ENCODE measurements at regions not wholly inside any gene's neighbourhood (a gene's known extent, or its start where the extent isn't known, plus 50 kb on each side); places are given as distances from the start of the nearest gene placed in this dataset.

GRCh38 chr14:94977016-94977415, 180.3 kb downstream of the DICER1 start:
- no peak for FAIRE-seq
- TF ChIP-seq, protein P1, sequence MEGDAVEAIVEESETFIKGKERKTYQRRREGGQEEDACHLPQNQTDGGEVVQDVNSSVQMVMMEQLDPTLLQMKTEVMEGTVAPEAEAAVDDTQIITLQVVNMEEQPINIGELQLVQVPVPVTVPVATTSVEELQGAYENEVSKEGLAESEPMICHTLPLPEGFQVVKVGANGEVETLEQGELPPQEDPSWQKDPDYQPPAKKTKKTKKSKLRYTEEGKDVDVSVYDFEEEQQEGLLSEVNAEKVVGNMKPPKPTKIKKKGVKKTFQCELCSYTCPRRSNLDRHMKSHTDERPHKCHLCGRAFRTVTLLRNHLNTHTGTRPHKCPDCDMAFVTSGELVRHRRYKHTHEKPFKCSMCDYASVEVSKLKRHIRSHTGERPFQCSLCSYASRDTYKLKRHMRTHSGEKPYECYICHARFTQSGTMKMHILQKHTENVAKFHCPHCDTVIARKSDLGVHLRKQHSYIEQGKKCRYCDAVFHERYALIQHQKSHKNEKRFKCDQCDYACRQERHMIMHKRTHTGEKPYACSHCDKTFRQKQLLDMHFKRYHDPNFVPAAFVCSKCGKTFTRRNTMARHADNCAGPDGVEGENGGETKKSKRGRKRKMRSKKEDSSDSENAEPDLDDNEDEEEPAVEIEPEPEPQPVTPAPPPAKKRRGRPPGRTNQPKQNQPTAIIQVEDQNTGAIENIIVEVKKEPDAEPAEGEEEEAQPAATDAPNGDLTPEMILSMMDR (IDR thresholded peaks at IDR 0.05; ENCODE audit: insufficient read depth, missing control alignments), result no peak
- DNase-seq (ENCODE audit: insufficient read length, low spot score), result no peak

- DNase-seq (ENCODE audit: insufficient read length, low spot score) (no peak), FAIRE-seq (no peak)
- TF ChIP-seq, protein P1 (IDR thresholded peaks at IDR 0.05; ENCODE audit: insufficient read depth, missing control alignments), result no peak
These were observed 182.0 kb downstream of the DICER1 start for GRCh38 chr14:94975366-94975765.

GRCh38 chr14:94974893-94975292, 182.4 kb downstream of the DICER1 start:
- TF ChIP-seq, protein P1 (IDR thresholded peaks at IDR 0.05; ENCODE audit: insufficient read depth, missing control alignments), result no peak

DNA sequence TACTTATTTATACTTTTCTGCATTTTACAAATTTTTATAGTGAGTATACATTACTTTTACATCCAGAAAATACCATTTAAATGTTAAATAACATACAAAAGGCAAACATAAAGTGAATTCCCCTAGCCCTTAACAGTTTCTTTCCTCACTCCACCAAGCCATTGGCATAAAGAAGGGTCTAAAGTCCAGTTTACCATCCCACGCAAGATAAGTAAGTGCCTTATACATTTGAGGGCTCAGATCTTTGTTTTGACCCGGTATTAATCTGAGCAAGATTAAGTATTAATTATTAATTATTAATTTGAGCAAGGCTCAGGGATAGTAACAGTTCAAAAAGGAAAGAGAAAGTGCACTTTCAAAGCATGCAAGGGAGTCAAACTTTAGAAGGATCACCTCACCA, 182.9 kb downstream of the DICER1 start:
- no peak for FAIRE-seq
- no peak for DNase-seq (ENCODE audit: insufficient read length, low spot score)
- TF ChIP-seq, protein P1 (IDR thresholded peaks at IDR 0.05; ENCODE audit: insufficient read depth, missing control alignments), result no peak

More at GRCh38 chr14:94974893-94975292, 182.4 kb downstream of the DICER1 start:
- FAIRE-seq (no peak), DNase-seq (ENCODE audit: insufficient read length, low spot score) (no peak)

DNA sequence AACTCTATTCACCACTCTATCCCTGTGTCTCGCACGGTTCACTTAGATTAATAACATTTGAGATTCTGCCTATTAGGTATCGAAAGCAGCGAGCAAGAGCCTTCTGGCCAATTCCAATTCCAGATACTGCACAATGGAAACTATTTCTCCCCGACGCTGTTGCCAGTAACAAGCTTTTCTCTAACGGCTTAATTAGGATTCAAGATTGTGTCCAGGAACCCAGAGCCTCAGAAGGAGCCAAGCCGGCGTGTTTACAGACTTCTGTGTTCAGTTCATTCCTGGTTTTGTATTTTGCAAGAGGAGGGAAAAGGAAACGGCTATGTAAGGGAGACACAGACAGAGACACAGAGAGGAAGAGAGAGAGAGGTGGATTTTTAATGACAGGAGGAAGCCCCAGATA, 185.6 kb downstream of the DICER1 start:
- TF ChIP-seq, protein P1 (IDR thresholded peaks at IDR 0.05; ENCODE audit: insufficient read depth, missing control alignments), result no peak
- FAIRE-seq, result no peak
- no peak for DNase-seq (ENCODE audit: insufficient read length, low spot score)

DNA sequence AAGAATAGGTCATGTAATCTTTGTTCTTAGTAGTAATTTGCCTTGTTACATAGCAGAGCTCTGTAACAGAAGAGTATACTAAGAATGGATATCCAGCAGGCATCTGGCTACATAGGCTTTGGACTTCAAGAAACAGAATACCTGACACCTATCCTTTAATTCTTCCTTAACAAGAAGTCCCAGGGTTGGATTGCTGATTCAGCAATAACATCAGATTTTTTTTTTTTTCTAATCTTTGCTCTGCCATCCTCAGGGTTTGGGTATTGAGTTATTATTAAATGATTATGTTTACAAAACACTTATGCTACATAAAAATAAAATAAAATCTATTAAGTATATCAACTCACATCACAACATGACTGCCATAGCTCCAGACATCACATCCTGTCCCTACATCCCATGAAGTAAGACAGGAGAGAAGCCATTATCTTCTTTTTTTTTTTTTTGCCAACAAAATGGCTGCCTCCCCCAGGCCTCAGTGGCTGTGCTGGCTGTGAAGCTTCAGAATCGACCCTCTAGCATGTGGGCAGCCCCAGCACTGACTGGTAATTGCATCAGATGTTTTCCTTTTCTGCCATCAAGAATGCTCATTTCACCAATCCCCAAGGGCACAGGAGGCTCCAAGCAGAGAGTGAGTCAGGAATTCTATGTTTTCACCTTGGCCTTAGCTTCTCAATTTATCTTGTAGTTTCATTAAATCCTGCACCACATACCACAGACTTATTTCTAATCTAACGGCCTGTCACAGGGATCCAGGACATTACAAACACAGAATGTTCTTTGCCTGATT, 186.2 kb downstream of the DICER1 start:
- TF ChIP-seq, protein P1 (IDR thresholded peaks at IDR 0.05; ENCODE audit: insufficient read depth, missing control alignments), result no peak
- no peak for DNase-seq (ENCODE audit: insufficient read length, low spot score)
- FAIRE-seq, result no peak

- TF ChIP-seq, protein P1 (IDR thresholded peaks at IDR 0.05; ENCODE audit: insufficient read depth, missing control alignments), result no peak
- DNase-seq (ENCODE audit: insufficient read length, low spot score) (no peak), FAIRE-seq (no peak)
These were observed 187.6 kb downstream of the DICER1 start for GRCh38 chr14:94969766-94970165.

All from D721Med (cell line).